OCI-LY1 (cell line): ENCODE measurements at regions not wholly inside any gene's neighbourhood (a gene's known extent, or its start where the extent isn't known, plus 50 kb on each side); places are given as distances from the start of the nearest gene placed in this dataset.

Experiments
- H2AFZ ChIP-seq: fragments of 200-600 bp; sonication (generic), shearing (Covaris generic); 2 replicates; pipeline ENCODE4 v1.6.0; 2014; ENCODE audit warnings: antibody characterized with exemption, mild to moderate bottlenecking, low read length
- H3F3A ChIP-seq: fragments of 200-600 bp; sonication (generic), shearing (Covaris generic); 2 replicates; pipeline ENCODE4 v1.6.0; 2014; ENCODE audit warnings: mild to moderate bottlenecking, antibody characterized with exemption, low read length, moderate library complexity; ENCODE audit not compliant: insufficient read depth
- H3K27ac ChIP-seq: fragments of 200-600 bp; sonication (generic); 2 replicates; pipeline ENCODE4 v1.5.1; 2014; ENCODE audit warnings: low read length, mixed run types, mild to moderate bottlenecking, low read depth; ENCODE audit not compliant: poor library complexity, severe bottlenecking
- H3K27me3 ChIP-seq: fragments of 200-600 bp; sonication (generic); 2 replicates; pipeline ENCODE4 v1.6.0; 2014; ENCODE audit warnings: antibody characterized with exemption, mild to moderate bottlenecking, low read length, moderate library complexity; ENCODE audit not compliant: insufficient read depth
- H3K36me3 ChIP-seq: fragments of 200-600 bp; sonication (generic); 2 replicates; pipeline ENCODE4 v1.6.1; 2014; ENCODE audit warnings: mild to moderate bottlenecking, antibody characterized with exemption, low read length, moderate library complexity, mixed read lengths; ENCODE audit not compliant: insufficient read depth
- H3K4me1 ChIP-seq: fragments of 200-600 bp; sonication (generic); 2 replicates; pipeline ENCODE4 v1.5.1; 2014; ENCODE audit warnings: mild to moderate bottlenecking, low read length, moderate library complexity; ENCODE audit not compliant: insufficient read depth, severe bottlenecking
- H3K4me2 ChIP-seq: fragments of 200-600 bp; sonication (generic), shearing (Covaris generic); 2 replicates; pipeline ENCODE4 v1.6.1; 2014; ENCODE audit warnings: low read length
- H3K4me3 ChIP-seq: fragments of 200-600 bp; sonication (generic); 2 replicates; pipeline ENCODE4 v1.5.1; 2014; ENCODE audit warnings: low read length, low read depth, mild to moderate bottlenecking, mixed read lengths; ENCODE audit not compliant: poor library complexity, severe bottlenecking
- H3K79me2 ChIP-seq: fragments of 200-600 bp; shearing (Covaris generic); 2 replicates; pipeline ENCODE4 v1.6.1; 2016; ENCODE audit warnings: mixed run types, low read length, mixed read lengths; ENCODE audit not compliant: insufficient read depth
- H3K9ac ChIP-seq: fragments of 200-600 bp; sonication (generic), shearing (Covaris generic); 2 replicates; pipeline ENCODE4 v1.6.1; 2014; ENCODE audit warnings: mild to moderate bottlenecking, low read length, mixed read lengths
- H3K9me2 ChIP-seq: fragments of 200-600 bp; sonication (generic), shearing (Covaris generic); 2 replicates; pipeline ENCODE4 v1.6.1; 2014; ENCODE audit warnings: low read depth, mild to moderate bottlenecking, low read length, mixed read lengths
- H3K9me3 ChIP-seq: fragments of 200-600 bp; shearing (Covaris generic); 2 replicates; pipeline ENCODE4 v1.6.1; 2014; ENCODE audit warnings: low read length, mixed read lengths
- H4K20me1 ChIP-seq: fragments of 200-600 bp; sonication (generic), shearing (Covaris generic); 2 replicates; pipeline ENCODE4 v1.6.0; 2016; ENCODE audit warnings: mild to moderate bottlenecking, low read length; ENCODE audit not compliant: insufficient read depth
- CTCF ChIP-seq: fragments of 200-600 bp; sonication (generic), shearing (Covaris generic); IDR thresholded peaks from 2 replicates; pipeline ENCODE4 v1.5.1; 2017; ENCODE audit warnings: mild to moderate bottlenecking, antibody characterized with exemption, low read length, moderate library complexity, mixed read lengths
- EZH2 ChIP-seq: fragments of 200-600 bp; sonication (generic), shearing (Covaris generic); IDR thresholded peaks from 2 replicates; pipeline ENCODE4 v1.8.0; 2017; ENCODE audit warnings: borderline replicate concordance, mixed run types, mild to moderate bottlenecking, antibody characterized with exemption, low read length, moderate library complexity, mixed read lengths

DNA sequence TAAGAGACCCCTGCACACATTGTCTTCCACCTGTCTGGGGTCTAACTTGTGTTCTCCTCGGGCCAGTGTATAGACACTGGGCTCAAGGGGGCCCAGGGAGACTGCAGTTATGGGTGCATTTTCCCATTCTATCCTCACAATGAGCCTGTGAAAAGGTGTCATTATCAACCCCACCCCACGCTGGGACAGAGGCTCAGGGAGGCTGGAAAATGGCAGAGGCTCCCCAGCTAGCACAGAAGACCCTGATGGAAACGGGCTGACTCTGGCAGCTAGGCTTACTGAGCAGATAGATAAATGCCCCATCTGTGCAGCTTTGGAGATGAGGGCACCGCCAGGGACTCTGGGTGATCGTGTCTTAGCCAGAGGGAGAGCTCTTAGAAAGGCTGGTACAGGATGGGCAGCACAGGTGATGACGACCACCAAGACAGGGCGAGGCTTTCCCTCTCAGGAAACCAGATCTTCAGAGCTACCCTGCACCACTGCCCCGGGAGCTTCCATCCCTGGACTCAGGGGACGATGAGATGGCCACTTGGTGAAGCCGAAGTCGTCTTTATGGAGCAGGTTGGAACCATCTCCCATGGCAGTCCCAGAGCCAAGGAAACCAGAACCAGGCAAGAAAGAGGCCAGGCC, 58.2 kb upstream of the CHST15 start:
- Histone ChIP-seq H3K36me3 (no peaks in the 10 kb centered on the region), H3K9me2 (no peaks in the 10 kb centered on the region), H3K27me3 (no peaks in the 10 kb centered on the region), H3F3A (no peaks in the 10 kb centered on the region), H3K9me3 (no peaks in the 10 kb centered on the region), H3K27ac (peak overlapping the region; percentile 73), H3K9ac (no peak overlapping the region), H3K4me1 (peaks cover 72% of the 10 kb centered on the region), H4K20me1 (no peaks in the 10 kb centered on the region), H3K4me3 (no peak overlapping the region), H3K79me2 (no peaks in the 10 kb centered on the region), H2AFZ (no peak overlapping the region), H3K4me2 (no peak overlapping the region)
- TF ChIP-seq EZH2 (no peak), CTCF (no peak)

DNA sequence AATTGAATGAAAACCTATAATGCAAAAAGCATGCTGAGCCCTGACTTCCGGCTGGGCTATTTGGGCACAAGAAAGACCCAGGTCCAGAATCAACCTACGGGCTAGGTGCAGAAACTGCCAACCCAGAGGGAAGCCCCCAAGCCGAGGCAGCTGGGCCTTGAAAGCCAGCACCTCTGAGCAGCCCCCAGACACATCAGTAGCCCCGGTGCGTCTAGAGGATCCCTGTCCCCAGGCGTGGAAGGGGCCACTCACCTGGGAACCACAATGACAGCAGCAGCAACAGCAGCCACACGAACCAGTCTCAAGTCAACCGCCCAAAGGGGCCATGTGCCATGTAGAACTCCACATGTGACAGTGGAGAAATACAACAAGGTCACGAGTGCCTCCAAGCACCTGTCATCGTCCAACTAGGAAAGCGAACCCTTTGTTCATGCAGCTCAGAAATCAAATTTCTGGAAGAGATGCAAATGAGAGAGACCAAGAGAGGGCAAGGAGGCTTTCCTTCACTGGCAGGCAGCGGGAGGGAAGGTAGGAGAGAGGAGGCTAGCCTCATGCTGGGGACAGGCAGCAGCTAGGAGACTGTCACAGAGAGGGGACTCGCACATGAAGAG, 57.5 kb upstream of the CHST15 start:
- no peaks in the 10 kb centered on the region for H3K9me3 ChIP-seq
- no peak overlapping the region for H3K9ac ChIP-seq
- H3K4me3 ChIP-seq: no peak overlapping the region
- H2AFZ ChIP-seq: no peak overlapping the region
- TF ChIP-seq EZH2 (no peak), CTCF (no peak)
- no peak overlapping the region for H3K4me2 ChIP-seq
- H3K36me3 ChIP-seq: no peaks in the 10 kb centered on the region
- no peaks in the 10 kb centered on the region for H3K79me2 ChIP-seq
- H3F3A ChIP-seq: no peaks in the 10 kb centered on the region
- peaks cover 79% of the 10 kb centered on the region for H3K4me1 ChIP-seq
- H3K27ac ChIP-seq: peak overlapping the region; percentile 73
- H3K27me3 ChIP-seq: no peaks in the 10 kb centered on the region
- H3K9me2 ChIP-seq: no peaks in the 10 kb centered on the region
- H4K20me1 ChIP-seq: no peaks in the 10 kb centered on the region

DNA sequence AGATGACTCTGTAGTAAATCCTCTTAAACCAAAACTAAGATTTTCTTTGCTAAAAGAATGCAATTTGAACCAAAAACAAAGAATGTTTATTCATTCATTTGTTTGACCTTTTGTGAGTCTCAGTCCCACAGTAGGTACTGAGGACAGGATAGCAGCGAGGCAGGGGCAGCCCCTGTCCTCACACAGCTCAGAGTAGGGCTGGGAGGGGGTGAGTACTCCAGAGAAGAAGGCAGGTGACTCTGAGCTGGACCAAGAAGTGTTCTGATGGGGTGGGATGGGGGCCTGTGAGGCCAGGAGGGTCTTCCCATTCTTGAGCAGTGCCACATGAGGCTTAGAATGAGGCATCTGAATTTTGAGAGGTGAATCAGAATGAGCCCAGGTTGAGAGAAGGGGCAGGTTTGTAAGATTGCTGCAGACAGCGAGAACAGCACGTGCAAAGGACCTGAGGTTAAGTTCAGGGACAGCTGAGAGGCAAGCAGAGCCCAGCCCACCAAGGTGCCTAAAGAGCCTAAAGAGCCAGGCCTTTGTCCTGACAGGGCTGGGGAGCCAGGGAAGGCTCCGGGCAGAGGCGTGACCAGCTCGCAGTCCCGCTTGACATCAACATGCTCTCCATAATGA, 56.9 kb upstream of the CHST15 start:
- Histone ChIP-seq H3K9me2 (no peaks in the 10 kb centered on the region), H3K27ac (peak overlapping the region; percentile 73), H3K36me3 (no peaks in the 10 kb centered on the region), H3K79me2 (no peaks in the 10 kb centered on the region), H3F3A (no peaks in the 10 kb centered on the region), H3K27me3 (no peaks in the 10 kb centered on the region), H3K4me3 (no peak overlapping the region), H2AFZ (no peak overlapping the region), H4K20me1 (no peaks in the 10 kb centered on the region), H3K4me1 (peaks cover 85% of the 10 kb centered on the region), H3K9me3 (no peaks in the 10 kb centered on the region), H3K4me2 (peak overlapping the region; percentile 51; the same call in 1 of the 2 replicates), H3K9ac (peak overlapping the region; percentile 12; the same call in 1 of the 2 replicates)
- TF ChIP-seq CTCF (no peak), EZH2 (no peak)
